Mesendoderm (in vitro differentiated cells): ENCODE measurements at regions not wholly inside any gene's neighbourhood (a gene's known extent, or its start where the extent isn't known, plus 50 kb on each side); places are given as distances from the start of the nearest gene placed in this dataset.
"Not testable (repeated sequence)": the region's sequence is repeated elsewhere in the genome, so short reads cannot be mapped to it uniquely, and the experiment has no call there.

Experiments used
- DNase-seq: peaks from one replicate; pipeline ENCODE4 v3.0.0; 2013
- H2AK5ac ChIP-seq: 2 replicates; pipeline ENCODE4 v1.6.1; 2013; ENCODE audit warnings: low read length, inconsistent platforms
- H2BK120ac ChIP-seq: 2 replicates; pipeline ENCODE4 v1.6.1; 2013; ENCODE audit warnings: low read depth, mild to moderate bottlenecking, low read length, moderate library complexity, mixed read lengths
- H2BK15ac ChIP-seq: replicated peaks from 2 replicates; pipeline ENCODE4 v1.6.1; 2013; ENCODE audit warnings: low read depth, mild to moderate bottlenecking, moderate library complexity
- H2BK5ac ChIP-seq: 2 replicates; pipeline ENCODE4 v1.6.1; 2013; ENCODE audit warnings: low read length, inconsistent platforms
- H3K18ac ChIP-seq: 2 replicates; pipeline ENCODE4 v1.6.1; 2013; ENCODE audit warnings: mild to moderate bottlenecking, low read length, mixed read lengths
- H3K23ac ChIP-seq: one replicate; pipeline ENCODE4 v1.6.1; 2013; ENCODE audit warnings: low read length
- H3K27ac ChIP-seq: 2 replicates; pipeline ENCODE4 v1.5.1; 2013; ENCODE audit warnings: low read depth, mild to moderate bottlenecking, inconsistent platforms, low read length, moderate library complexity
- H3K27me3 ChIP-seq: 2 replicates; pipeline ENCODE4 v1.6.1; 2013; ENCODE audit warnings: low read length, control low read depth, mild to moderate bottlenecking, inconsistent platforms; ENCODE audit not compliant: insufficient read depth, poor library complexity
- H3K36me3 ChIP-seq: 2 replicates; pipeline ENCODE4 v1.6.1; 2013; ENCODE audit warnings: low read length, inconsistent platforms; ENCODE audit not compliant: control insufficient read depth, insufficient read depth
- H3K4ac ChIP-seq: one replicate; pipeline ENCODE4 v1.6.1; 2013; ENCODE audit warnings: low read depth, mild to moderate bottlenecking, low read length, moderate library complexity
- H3K4me1 ChIP-seq: 2 replicates; pipeline ENCODE4 v1.6.1; 2013; ENCODE audit warnings: low read depth, low read length, inconsistent platforms; ENCODE audit not compliant: control insufficient read depth
- H3K4me2 ChIP-seq: 2 replicates; pipeline ENCODE4 v1.6.1; 2013; ENCODE audit warnings: low read length
- H3K4me3 ChIP-seq: 2 replicates; pipeline ENCODE4 v1.5.1; 2013; ENCODE audit warnings: mild to moderate bottlenecking, low read length
- H3K56ac ChIP-seq: one replicate; pipeline ENCODE4 v1.6.1; 2013; ENCODE audit warnings: low read length
- H3K79me1 ChIP-seq: 2 replicates; pipeline ENCODE4 v1.6.1; 2013; ENCODE audit warnings: low read length, inconsistent platforms
- H3K79me2 ChIP-seq: 2 replicates; pipeline ENCODE4 v1.6.1; 2013; ENCODE audit warnings: mild to moderate bottlenecking, low read length; ENCODE audit not compliant: control insufficient read depth, insufficient read depth
- H3K9ac ChIP-seq: 2 replicates; pipeline ENCODE4 v1.6.1; 2013; ENCODE audit warnings: low read length, inconsistent platforms
- H4K5ac ChIP-seq: one replicate; pipeline ENCODE4 v1.6.1; 2013; ENCODE audit warnings: low read length
- H4K8ac ChIP-seq: one replicate; pipeline ENCODE4 v1.6.1; 2013; ENCODE audit warnings: low read depth, mild to moderate bottlenecking, control low read depth, low read length, moderate library complexity
- WGBS: extraction: QIAGEN DNeasy Blood & Tissue Kit; methylation state at CpG from one replicate; pipeline ENCODE4 v1.1.7; 2013; ENCODE audit warnings: low lambda C conversion rate, missing lambda C conversion rate; ENCODE audit not compliant: insufficient coverage; ENCODE audit errors: extremely low coverage; 5-methylcytosine and 5-hydroxymethylcytosine counted together

DNA sequence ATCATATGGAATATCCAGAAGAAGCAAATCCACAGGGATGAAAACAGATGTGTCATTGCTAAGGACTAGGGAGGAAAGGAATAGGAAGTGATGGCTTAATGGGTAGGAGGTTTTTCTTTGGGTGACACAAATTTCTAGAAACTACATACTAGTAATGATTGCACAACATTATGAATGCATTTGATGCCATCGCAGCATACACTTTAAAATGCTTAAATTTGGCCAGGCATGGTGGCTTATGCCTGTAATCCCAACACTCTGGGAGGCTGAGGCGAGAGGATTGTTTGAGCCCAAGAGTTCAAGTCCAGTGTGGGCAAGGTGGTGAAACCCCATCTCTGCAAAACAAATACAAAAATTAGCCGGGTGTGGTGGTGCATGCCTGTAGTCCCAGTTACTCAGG is 1370.8 kb downstream of the AACS start:
- Histone ChIP-seq H3K4me3 (no peak overlapping the region), H2AK5ac (no peak overlapping the region), H3K27me3 (no peaks in the 10 kb centered on the region), H4K5ac (no peak overlapping the region), H3K56ac (no peak overlapping the region), H3K4me1 (no peaks in the 10 kb centered on the region), H3K79me1 (no peaks in the 10 kb centered on the region), H4K8ac (no peak overlapping the region), H3K79me2 (no peaks in the 10 kb centered on the region), H2BK120ac (no peak overlapping the region), H2BK5ac (no peak overlapping the region), H3K36me3 (no peaks in the 10 kb centered on the region), H2BK15ac (no peak overlapping the region), H3K9ac (no peak overlapping the region), H3K27ac (no peak overlapping the region), H3K18ac (no peak overlapping the region), H3K4ac (no peak overlapping the region), H3K4me2 (no peak overlapping the region), H3K23ac (no peak overlapping the region)
- no peak for DNase-seq
- no CpG with 5 or more reads among the region's 3 CpGs for whole genome bisulfite sequencing

DNA sequence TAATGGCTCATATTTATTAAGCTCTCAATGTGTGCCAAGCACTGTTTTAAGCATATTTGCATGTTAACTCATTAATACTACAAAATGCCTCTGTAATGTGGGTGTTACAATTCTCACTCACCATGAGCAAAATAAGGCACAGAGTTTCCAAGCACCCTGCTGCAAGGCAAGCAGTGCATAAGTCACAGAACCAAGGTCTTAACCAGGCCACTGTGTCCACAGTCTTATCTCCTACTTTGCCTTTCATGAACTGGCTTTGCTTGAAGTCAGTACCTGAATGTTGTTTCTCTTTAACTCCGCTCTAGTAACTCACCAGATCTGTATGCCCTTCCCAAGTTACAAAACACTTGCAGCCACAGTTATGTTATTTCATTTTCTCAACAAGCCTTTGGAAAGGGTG is 1372.7 kb downstream of the AACS start:
- Histone ChIP-seq H3K36me3 (no peaks in the 10 kb centered on the region), H3K18ac (no peak overlapping the region), H3K27me3 (no peaks in the 10 kb centered on the region), H2AK5ac (no peak overlapping the region), H3K23ac (no peak overlapping the region), H3K4ac (no peak overlapping the region), H3K79me2 (no peaks in the 10 kb centered on the region), H2BK5ac (no peak overlapping the region), H3K9ac (no peak overlapping the region), H2BK120ac (no peak overlapping the region), H3K4me3 (no peak overlapping the region), H3K4me2 (no peak overlapping the region), H4K8ac (no peak overlapping the region), H3K56ac (no peak overlapping the region), H3K79me1 (no peaks in the 10 kb centered on the region), H4K5ac (no peak overlapping the region), H3K27ac (no peak overlapping the region), H2BK15ac (no peak overlapping the region), H3K4me1 (no peaks in the 10 kb centered on the region)
- WGBS, result no CpG with 5 or more reads among the region's 1 CpG
- no peak for DNase-seq

DNA sequence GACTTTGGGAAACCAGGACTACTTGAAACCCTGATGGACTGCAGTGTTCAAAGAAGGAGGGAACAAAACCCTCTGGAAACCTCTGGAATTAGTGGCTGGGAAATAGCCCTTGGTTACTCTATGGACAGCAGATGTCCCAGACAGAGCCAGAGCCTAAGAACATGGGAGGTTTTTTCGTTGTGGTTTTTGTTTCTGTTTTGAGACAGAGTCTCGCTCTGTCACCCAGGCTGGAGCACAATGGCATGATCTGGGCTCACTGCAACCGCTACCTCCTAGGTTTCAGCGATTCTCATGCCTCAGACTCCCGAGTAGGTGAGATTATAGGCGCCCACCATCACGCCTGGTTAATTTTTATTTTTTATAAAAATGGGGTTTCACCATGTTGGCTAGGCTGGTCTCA is 1378.7 kb downstream of the AACS start:
- Histone ChIP-seq H3K4ac (no peak overlapping the region), H2BK15ac (no peak overlapping the region), H3K79me2 (no peaks in the 10 kb centered on the region)

DNA sequence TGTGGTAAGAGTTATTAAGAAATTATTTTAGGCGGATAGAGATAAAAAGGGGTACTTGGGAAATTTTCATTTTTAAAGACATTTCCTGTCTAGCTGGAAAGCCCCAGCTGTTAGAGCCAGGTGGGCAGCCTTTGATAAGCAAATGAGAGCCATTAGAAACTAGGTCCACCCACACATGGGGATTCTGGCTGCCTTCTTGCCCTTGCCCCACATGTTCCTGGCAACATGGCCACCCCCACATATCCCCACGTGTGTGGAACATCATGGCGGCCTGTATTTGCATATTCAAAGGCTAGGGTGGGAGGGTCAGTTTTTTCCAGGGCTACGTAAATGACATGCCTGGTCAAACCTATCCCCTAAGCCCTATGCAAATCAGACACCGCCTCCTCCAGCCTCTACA is 1382.1 kb downstream of the AACS start:
- Histone ChIP-seq H3K23ac (no peak overlapping the region), H2BK120ac (no peak overlapping the region), H3K56ac (no peak overlapping the region), H3K27ac (no peak overlapping the region), H4K5ac (no peak overlapping the region), H3K79me2 (no peaks in the 10 kb centered on the region), H3K79me1 (no peaks in the 10 kb centered on the region), H3K4me2 (no peak overlapping the region), H3K18ac (no peak overlapping the region), H3K4ac (no peak overlapping the region), H2BK15ac (no peak overlapping the region), H3K36me3 (no peaks in the 10 kb centered on the region), H2AK5ac (no peak overlapping the region), H4K8ac (no peak overlapping the region), H3K4me1 (no peaks in the 10 kb centered on the region), H3K9ac (no peak overlapping the region), H2BK5ac (no peak overlapping the region), H3K4me3 (no peak overlapping the region), H3K27me3 (no peaks in the 10 kb centered on the region)
- no peak for DNase-seq
- WGBS, result 100% methylated on average over 1 of the region's 5 CpGs

More for the DNA sequence above, 1378.7 kb downstream of the AACS start:
- Histone ChIP-seq H3K4me3 (no peak overlapping the region), H3K56ac (no peak overlapping the region), H3K4me2 (no peak overlapping the region), H3K4me1 (no peaks in the 10 kb centered on the region), H3K27ac (no peak overlapping the region), H3K79me1 (no peaks in the 10 kb centered on the region), H3K27me3 (no peaks in the 10 kb centered on the region), H2BK5ac (no peak overlapping the region), H4K5ac (no peak overlapping the region), H2BK120ac (no peak overlapping the region), H3K23ac (no peak overlapping the region), H3K36me3 (no peaks in the 10 kb centered on the region), H3K9ac (no peak overlapping the region), H3K18ac (no peak overlapping the region), H2AK5ac (no peak overlapping the region), H4K8ac (no peak overlapping the region)
- no peak for DNase-seq
- no CpG with 5 or more reads among the region's 7 CpGs for WGBS

DNA sequence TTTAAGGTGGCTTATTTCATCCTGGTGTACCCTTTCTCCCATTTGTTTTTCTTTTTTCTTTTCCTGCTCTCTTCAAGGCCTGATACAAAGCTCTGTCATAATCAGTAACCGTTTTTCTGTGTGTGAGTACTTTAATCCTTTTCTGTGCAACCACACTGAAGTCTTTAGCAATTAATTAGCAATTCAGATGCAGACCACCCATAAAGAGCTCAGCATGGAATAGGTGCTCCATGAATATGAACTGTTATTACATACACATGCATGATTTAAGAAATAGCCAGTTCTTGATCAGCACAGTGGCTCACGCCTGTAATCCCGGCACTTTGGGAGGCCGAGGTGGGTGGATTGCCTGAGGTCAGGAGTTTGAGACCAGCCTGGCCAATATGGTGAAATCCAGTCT is 1386.6 kb downstream of the AACS start:
- Histone ChIP-seq H2BK15ac (no peak overlapping the region), H3K79me2 (no peaks in the 10 kb centered on the region)
- no CpG with 5 or more reads among the region's 4 CpGs for whole genome bisulfite sequencing

DNA sequence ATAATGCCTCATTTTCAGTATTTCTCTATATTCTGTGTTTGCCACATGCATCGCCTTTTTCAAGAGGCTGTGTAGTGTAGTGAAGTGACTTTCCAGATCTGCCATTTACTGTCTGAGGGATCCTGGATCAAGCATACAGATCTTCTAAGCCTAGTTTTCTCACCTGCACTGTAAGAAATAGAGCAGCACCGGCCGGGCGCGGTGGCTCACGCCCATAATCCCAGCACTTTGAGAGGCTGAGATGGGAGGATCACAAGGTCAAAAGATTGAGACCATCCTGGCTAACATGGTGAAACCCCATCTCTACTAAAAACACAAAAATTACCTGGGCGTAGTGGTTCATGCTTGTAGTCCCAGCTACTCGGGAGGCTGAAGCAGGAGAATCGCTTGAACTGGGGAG is 1387.5 kb downstream of the AACS start:
- not testable (repeated sequence) for DNase-seq, H3K27me3 ChIP-seq, H4K8ac ChIP-seq, H4K5ac ChIP-seq, H3K36me3 ChIP-seq, H3K23ac ChIP-seq, H3K27ac ChIP-seq, H3K4me1 ChIP-seq, H3K4me3 ChIP-seq, H3K4ac ChIP-seq, H3K56ac ChIP-seq, H3K4me2 ChIP-seq, H3K18ac ChIP-seq, H2AK5ac ChIP-seq, H3K79me1 ChIP-seq, H2BK5ac ChIP-seq, H3K79me2 ChIP-seq, H2BK120ac ChIP-seq, H3K9ac ChIP-seq, H2BK15ac ChIP-seq
- WGBS, result no CpG with 5 or more reads among the region's 9 CpGs

More for the DNA sequence above, 1386.6 kb downstream of the AACS start:
- Histone ChIP-seq H3K27me3 (no peaks in the 10 kb centered on the region), H3K4me2 (no peak overlapping the region), H3K36me3 (no peaks in the 10 kb centered on the region), H4K5ac (no peak overlapping the region), H2BK120ac (no peak overlapping the region), H3K4me3 (no peak overlapping the region), H3K79me1 (no peaks in the 10 kb centered on the region), H3K27ac (no peak overlapping the region), H3K18ac (no peak overlapping the region), H3K4me1 (no peaks in the 10 kb centered on the region), H4K8ac (no peak overlapping the region), H3K9ac (no peak overlapping the region), H2BK5ac (no peak overlapping the region), H3K56ac (no peak overlapping the region), H3K4ac (no peak overlapping the region), H2AK5ac (no peak overlapping the region), H3K23ac (no peak overlapping the region)
- DNase-seq, result no peak
